Peyer's patch (tissue), 4 donors: ENCODE measurements at regions not wholly inside any gene's neighbourhood (a gene's known extent, or its start where the extent isn't known, plus 50 kb on each side); places are given as distances from the start of the nearest gene placed in this dataset.

Experiments used
- POLR2A ChIP-seq, 2 donors: fragments of 450-650 bp; IDR thresholded peaks; one replicate each; pipeline ENCODE4 v1.5.1; 2017; ENCODE audit warnings: antibody characterized with exemption in 2 of 2, mild to moderate bottlenecking in 2 of 2, moderate library complexity in 2 of 2
- TF ChIP-seq, protein P1 (sequence below), 6 experiments: fragments of 450-650 bp in 4 of 6; fragments of 200-600 bp in 2 of 6; sonication (generic) in 1 of 6; IDR thresholded peaks; one replicate each; pipeline ENCODE4 v1.5.1; 2017 to 2019; ENCODE audit warnings: antibody characterized with exemption in 6 of 6, mild to moderate bottlenecking in 3 of 6, moderate library complexity in 1 of 6

DNA sequence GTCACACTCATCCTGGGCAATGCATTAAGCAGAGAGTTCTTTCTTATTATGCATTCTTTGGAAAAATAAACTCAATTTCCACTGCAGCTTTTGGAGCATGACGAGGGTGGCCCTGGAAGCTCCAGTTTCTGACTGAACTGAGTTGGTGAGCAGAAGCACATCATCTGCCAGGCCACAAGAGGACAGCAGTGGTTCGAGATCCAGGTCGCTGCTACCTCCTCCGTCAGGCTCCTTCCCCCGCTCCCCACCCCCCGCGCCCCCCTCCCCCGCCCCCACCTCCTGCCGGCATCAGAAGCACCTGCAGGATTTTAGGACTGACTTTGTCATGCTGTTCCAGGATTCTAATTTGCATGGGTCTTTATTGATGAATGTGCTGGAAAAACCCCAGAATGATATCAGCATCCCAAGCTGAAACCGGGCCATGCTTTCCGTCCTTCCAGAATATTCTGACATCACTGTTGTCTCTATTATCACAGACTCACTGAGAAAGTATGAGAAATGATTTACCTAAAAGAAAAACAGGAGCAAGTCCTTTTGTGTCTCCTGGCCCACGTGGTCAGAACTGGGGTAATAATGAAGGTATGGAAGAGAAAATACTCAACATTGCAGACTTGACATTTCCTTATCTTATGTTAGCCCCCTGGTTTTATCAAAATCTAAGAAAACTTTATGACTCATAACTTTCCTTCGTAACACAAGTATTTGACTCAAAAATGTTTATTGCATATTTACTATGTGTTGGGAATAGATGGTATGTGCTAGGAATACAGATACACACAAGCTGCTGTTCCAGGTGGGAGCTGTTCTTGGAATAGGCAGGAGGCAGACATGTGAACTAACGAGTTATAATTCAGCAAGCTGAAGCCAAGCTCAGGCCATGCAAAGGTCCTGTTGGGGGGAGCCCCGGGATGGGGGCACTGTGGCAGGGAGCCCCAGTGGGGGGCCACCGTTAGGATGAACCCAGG, 220.2 kb upstream of the EXOC2 start:
- TF ChIP-seq, protein P1, sequence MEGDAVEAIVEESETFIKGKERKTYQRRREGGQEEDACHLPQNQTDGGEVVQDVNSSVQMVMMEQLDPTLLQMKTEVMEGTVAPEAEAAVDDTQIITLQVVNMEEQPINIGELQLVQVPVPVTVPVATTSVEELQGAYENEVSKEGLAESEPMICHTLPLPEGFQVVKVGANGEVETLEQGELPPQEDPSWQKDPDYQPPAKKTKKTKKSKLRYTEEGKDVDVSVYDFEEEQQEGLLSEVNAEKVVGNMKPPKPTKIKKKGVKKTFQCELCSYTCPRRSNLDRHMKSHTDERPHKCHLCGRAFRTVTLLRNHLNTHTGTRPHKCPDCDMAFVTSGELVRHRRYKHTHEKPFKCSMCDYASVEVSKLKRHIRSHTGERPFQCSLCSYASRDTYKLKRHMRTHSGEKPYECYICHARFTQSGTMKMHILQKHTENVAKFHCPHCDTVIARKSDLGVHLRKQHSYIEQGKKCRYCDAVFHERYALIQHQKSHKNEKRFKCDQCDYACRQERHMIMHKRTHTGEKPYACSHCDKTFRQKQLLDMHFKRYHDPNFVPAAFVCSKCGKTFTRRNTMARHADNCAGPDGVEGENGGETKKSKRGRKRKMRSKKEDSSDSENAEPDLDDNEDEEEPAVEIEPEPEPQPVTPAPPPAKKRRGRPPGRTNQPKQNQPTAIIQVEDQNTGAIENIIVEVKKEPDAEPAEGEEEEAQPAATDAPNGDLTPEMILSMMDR (IDR thresholded peaks at IDR 0.05): peak in 4 of 6 experiments; percentile 22 to 29 (median 24)
- TF ChIP-seq POLR2A (IDR thresholded peaks at IDR 0.05): no peak
